Activated CD8-positive, alpha-beta memory T cell treated with anti-CD3 and anti-CD28 coated beads, Interleukin-2, amount 10 ng/mL, durations not matched to agents 7 days and 5 days (primary cell): ENCODE measurements at regions not wholly inside any gene's neighbourhood (a gene's known extent, or its start where the extent isn't known, plus 50 kb on each side); places are given as distances from the start of the nearest gene placed in this dataset.

ENCODE experiments used
- ATAC-seq: fragments of 150-1000 bp; cut with Tn5 transposase; one replicate; pipeline ENCODE4 v1.10.0; 2021; ENCODE audit warnings: moderate library complexity
- CTCF ChIA-PET: fragments of 350-600 bp; sonication (Branson Sonifier 250); formaldehyde crosslinking; loops from one replicate; lab custom pipeline; 2021; ENCODE audit warnings: antibody characterized with exemption; lab: Charles Lee
- DNase-seq: peaks from one replicate; pipeline ENCODE4 v3.0.0-alpha.2; 2020
- H3K27ac Mint-ChIP-seq: one replicate; pipeline ENCODE4 v1.8.0; 2021; ENCODE audit warnings: mild to moderate bottlenecking, mixed read lengths
- H3K27me3 Mint-ChIP-seq: one replicate; pipeline ENCODE4 v1.8.0; 2021; ENCODE audit warnings: mixed read lengths
- H3K36me3 Mint-ChIP-seq: one replicate; pipeline ENCODE4 v1.8.0; 2021; ENCODE audit warnings: mild to moderate bottlenecking, mixed read lengths
- H3K4me1 Mint-ChIP-seq: one replicate; pipeline ENCODE4 v1.8.0; 2021; ENCODE audit warnings: mixed read lengths
- H3K4me3 Mint-ChIP-seq: one replicate; pipeline ENCODE4 v1.8.0; 2021; ENCODE audit warnings: mild to moderate bottlenecking, moderate library complexity, mixed read lengths
- H3K9me3 Mint-ChIP-seq: one replicate; pipeline ENCODE4 v1.8.0; 2022; ENCODE audit warnings: low read depth, mixed read lengths

DNA sequence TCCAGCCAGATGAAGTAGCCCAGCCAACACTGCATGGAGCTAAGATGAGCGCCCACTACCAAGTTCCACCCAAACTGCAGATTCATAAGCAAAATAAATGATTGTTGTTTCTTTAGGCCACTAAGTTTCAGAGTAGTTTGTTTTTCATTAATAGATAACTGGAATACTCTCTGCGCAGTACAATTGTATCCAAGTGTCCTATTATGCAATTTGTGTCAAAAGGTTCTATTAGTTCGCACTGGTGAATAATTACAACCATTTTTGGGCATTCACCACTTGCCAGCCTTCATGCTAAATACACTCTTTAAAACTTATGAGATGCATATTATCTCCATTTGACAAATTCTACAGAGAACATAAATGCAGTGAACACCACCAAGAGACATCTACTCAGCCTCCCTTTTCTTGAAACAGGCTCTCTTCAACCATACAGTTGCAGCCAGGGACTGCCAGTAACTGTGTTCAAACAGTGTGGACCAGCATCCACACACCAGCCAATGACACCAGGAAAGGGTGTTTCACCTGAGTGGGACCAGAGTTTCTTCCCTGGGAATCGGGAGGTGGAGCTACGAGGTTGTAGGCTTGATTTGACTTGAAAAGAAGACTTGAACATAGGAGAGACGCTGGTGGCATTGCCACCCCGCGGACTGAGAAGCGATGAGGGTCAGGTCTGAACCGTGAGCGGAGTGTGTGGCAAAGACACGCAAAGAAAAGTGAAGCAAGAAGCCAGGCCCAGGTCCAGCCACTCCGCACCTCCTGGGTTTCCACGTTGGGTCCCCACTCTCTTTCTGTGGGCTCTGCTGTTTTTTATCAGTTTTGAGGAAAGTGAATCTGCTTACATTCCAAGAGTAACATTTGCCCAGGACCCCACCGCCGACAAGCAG, 53.0 kb upstream of the FZD10 start:
- no peak for DNase-seq
- no peak overlapping the region for H3K27ac Mint-ChIP-seq
- H3K36me3 Mint-ChIP-seq, result no peaks in the 10 kb centered on the region
- peaks cover 7% of the 10 kb centered on the region for H3K9me3 Mint-ChIP-seq
- no peaks in the 10 kb centered on the region for H3K4me1 Mint-ChIP-seq
- H3K27me3 Mint-ChIP-seq, result no peaks in the 10 kb centered on the region
- no peak overlapping the region for H3K4me3 Mint-ChIP-seq
- ATAC-seq, result no peak
- CTCF ChIA-PET, result no interaction called here

DNA sequence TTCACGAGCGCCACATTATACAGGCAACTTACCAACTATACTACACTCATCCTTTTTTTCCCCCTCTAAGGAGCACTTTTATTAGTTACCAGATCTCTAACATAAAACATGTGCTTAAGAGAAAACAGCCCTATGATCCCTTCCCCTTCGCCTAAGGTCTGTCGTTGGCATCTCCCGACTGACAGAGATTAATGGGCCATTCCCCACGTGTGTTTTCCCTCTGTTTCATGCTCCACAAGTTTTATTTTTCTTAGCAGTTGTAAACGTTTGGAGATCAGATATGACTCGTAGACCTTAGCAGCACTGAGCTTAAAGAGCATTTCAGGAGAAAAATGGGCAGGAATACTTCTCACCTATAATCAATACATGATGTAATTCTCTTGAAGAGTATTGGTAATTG, 51.4 kb upstream of the FZD10 start:
- no peak for ATAC-seq
- CTCF ChIA-PET, result no interaction called here
- H3K4me3 Mint-ChIP-seq, result no peak overlapping the region
- H3K27ac Mint-ChIP-seq, result no peak overlapping the region
- no peaks in the 10 kb centered on the region for H3K27me3 Mint-ChIP-seq
- H3K36me3 Mint-ChIP-seq, result no peaks in the 10 kb centered on the region
- no peaks in the 10 kb centered on the region for H3K4me1 Mint-ChIP-seq
- H3K9me3 Mint-ChIP-seq, result peaks cover 7% of the 10 kb centered on the region
- no peak for DNase-seq

DNA sequence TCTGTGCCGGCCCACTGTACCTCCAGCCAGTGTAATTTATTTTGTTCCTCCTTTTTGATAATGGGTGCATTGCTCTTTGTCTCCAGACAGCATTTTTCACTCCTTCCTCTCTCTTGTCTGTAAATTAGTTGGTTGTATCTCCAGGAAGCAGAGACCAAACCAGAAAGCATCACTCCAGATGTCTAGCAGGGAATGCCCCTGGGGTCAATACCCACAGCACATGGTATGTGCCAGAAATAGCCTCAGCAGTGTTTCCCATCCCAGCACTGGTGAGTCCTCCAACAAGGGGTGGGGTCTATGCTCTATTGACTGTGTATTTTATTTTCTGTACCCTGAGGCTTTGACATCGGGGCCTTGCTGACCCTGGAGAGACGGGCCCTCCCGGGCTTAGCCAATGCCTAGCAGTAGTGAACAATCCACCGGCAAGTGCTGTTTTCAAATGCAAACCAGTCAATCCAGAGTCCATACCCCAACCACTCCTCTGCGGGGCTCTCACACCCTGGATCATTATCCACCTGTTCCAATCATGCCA, 50.2 kb upstream of the FZD10 start:
- Mint-ChIP-seq H3K36me3 (no peaks in the 10 kb centered on the region), H3K27ac (no peak overlapping the region), H3K9me3 (peaks cover 7% of the 10 kb centered on the region), H3K4me1 (no peaks in the 10 kb centered on the region), H3K4me3 (no peak overlapping the region), H3K27me3 (no peaks in the 10 kb centered on the region)
- CTCF ChIA-PET, result no interaction called here
- ATAC-seq (no peak), DNase-seq (no peak)
